Frontal cortex (tissue), 3 donors: ENCODE measurements at regions not wholly inside any gene's neighbourhood (a gene's known extent, or its start where the extent isn't known, plus 50 kb on each side); places are given as distances from the start of the nearest gene placed in this dataset.

Experiments used
- DNase-seq, 2 donors: peaks; one replicate each; pipeline ENCODE4 v3.0.0; 2012; ENCODE audit warnings: low spot score in 2 of 2
- FAIRE-seq: peaks from 2 replicates; lab custom pipeline; 2012; peaks lifted over from hg19 to GRCh38; lab: Jason Lieb, UNC
- donor health status: control.
- donor health status: control.
- donor health status: control.

DNA sequence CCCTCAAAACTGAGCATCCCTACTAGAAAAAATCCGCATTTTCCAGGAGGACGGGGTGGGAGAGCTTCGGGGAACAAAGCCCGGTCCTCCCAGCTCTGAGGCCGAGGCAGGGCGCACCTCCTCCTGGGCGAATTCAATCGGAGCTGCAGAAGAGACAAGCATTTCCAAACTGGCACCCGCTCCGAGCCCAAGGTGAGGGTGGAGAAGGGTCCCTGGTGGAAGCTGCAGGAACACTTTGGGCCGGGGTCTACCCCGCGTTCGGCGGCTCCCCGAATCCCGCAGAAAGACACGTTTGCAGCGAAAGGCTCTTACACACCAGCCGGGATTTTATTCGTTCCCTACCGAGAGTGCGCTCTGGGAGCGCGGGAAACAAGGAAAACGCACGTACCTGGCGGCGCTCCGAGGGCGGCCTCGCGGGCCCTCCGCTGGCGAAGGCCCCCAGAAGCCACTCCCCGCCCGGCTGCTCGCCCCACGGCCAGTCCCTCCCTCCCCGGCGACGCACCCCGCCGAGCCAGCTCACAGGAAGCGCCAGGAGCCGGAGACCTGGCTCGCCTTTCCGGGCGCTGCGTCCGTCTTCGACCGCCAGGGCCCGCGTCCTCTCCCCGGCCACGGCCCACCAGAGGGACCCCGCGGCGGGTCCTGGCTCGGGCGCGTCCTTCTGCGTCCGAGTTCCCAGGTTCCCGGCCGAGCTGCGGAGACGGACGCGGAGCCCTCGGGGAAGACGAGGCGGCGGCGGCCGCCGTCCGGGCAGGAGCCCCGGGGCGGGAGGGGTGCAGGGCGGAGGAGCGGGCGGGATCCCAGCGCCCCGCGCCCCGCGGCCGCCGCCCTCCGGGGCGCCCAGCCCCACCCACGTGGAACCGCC, 49.8 kb upstream of the BAHCC1 start:
- DNase-seq (peak; percentile 70 to 77), FAIRE-seq (no peak)
